Endothelial cell of hepatic sinusoid (primary cell): ENCODE measurements at regions not wholly inside any gene's neighbourhood (a gene's known extent, or its start where the extent isn't known, plus 50 kb on each side); places are given as distances from the start of the nearest gene placed in this dataset.
"Not testable (repeated sequence)": the region's sequence is repeated elsewhere in the genome, so short reads cannot be mapped to it uniquely, and the experiment has no call there.

Experiments
- in situ Hi-C: cut with HindIII; loops from 2 replicates; pipeline ENCODE4 v1.10.0; 2017; ENCODE audit warnings: low sequenced_read_pairs

DNA sequence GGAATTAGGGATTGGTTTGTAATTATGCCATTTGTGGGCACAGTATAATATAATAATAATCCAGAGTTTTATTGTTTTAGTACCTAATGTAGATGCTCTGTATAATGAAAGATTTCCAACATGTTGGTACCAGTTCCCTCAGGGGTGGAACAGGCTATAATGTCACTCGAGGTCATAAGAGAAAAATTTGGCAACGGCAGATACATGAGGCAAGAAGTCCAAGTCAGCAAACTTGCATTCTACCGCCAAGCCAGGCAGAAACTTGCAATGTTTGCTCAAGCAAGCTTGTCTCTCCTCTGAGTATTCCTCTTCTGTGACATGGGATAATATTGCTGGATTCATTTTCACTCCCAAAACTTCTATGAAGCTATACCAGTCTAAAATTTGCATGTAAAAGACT lies 520.0 kb upstream of the SALL3 start:
- in situ Hi-C loops, result no loop called here

DNA sequence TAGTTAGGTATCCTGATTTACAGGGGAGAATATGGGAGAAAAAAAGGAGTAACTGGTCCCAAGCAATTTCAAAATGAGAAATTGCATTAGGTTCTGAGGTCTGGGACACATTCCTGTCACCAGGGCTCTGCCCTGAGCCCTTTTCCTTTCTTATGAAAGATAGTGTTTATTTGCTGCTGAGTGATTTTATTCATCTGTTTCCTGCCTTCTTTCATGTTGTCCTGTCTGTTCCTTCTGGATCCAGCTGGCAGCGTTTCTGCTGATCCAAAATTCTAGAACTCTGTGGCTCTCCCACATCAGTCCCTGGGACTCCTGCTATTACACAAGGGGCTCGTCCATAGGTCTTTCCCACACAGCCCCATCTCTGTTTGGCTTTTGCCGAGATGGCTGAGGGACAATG lies 519.1 kb upstream of the SALL3 start:
- in situ Hi-C loops, result no loop called here

DNA sequence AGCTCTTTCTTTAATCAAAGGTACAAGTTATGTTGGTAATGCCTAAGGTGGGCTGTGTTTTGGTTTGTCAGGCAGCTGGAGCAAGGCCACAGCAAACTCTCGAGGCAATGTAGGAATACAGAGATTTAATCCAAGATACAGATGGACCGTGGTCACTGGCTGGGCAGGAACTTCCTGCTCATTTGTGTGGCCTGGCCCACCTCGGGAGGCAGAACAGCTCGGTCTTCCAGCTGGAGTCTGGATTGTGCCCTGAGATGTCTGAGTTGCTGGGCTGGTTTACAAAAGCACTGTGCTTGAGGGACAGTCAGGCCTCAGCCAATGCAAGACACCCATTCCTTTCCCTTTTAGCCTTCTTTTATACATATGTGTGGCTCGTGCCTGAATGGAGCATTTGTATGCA lies 506.1 kb upstream of the SALL3 start:
- in situ Hi-C loops, result no loop called here

- in situ Hi-C loops, result no loop called here
Measured at GRCh38 chr18:78477840-78478239, 501.8 kb upstream of the SALL3 start.

- in situ Hi-C loops, result no loop called here
Measured at GRCh38 chr18:78479443-78479842, 500.2 kb upstream of the SALL3 start.

GRCh38 chr18:78480262-78481054 lies 499.2 kb upstream of the SALL3 start:
- in situ Hi-C loops, result no loop called here

DNA sequence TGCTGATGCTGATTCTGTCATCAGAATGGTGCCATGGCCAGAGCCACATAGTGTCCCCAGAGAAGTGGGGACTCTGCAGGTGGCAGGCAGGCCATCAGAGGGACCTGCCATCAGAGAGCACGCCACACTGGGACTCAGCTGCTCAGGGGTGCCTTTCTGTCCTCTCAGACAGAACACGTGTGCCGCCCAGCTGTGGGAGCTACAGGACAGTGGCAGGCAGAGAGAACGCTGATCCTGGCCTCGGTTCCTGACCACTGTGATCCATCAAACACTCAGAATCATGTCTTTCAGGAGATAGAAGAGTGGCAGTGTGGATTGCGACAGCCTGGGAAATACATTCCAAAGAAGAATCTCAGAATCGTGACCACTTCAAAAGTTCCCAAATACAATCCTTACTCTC lies 497.2 kb upstream of the SALL3 start:
- in situ Hi-C loops, result no loop called here

- in situ Hi-C loops, result no loop called here
Measured at GRCh38 chr18:78487649-78488048, 492.0 kb upstream of the SALL3 start.

GRCh38 chr18:78492064-78492812 lies 487.4 kb upstream of the SALL3 start:
- in situ Hi-C loops, result no loop called here

- in situ Hi-C loops, result no loop called here
Measured at GRCh38 chr18:78492813-78493371, 486.7 kb upstream of the SALL3 start.

GRCh38 chr18:78493490-78493889 lies 486.1 kb upstream of the SALL3 start:
- in situ Hi-C loops, result not testable (repeated sequence)

DNA sequence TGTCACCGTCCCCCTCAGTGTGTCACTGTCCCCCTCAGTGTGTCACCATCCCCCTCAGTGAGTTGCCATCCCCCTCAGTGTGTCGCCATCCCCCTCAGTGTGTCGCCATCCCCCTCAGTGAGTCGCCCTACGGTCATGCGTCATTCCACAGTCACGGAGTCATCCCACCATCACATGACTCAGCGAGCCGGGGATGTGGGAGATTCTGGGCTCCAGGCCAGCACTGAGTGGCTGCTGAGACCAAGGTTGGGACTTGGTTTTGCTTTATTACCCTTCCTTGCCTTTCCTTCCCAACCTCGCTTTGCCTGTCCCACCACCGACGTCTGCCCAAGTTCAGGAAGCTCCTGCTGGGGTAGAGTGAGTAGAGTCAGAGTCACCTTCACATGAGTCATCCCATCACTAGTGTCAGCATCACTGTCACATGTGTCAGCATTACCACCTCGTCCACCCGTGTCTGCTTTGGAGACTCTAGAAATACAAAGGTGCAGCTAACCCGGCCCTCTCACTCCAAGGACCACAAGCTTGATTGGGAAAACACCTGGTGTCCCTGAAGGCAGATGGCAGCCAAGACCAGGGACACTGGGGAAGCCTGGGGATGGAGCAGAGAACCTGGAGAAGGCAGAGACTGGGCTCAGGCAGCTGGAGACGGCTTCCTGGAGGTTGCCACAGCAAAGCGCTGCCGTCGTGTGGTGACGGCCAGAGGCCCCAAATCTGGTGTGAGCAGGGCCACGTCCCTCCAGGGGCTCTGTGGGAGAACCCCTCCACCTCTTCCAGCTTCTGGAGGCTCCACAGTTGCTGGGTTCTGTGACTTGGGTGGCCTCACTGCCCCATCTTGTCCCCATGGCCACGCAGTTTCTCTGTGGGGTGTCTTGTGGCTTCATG lies 485.2 kb upstream of the SALL3 start:
- in situ Hi-C loops, result no loop called here

DNA sequence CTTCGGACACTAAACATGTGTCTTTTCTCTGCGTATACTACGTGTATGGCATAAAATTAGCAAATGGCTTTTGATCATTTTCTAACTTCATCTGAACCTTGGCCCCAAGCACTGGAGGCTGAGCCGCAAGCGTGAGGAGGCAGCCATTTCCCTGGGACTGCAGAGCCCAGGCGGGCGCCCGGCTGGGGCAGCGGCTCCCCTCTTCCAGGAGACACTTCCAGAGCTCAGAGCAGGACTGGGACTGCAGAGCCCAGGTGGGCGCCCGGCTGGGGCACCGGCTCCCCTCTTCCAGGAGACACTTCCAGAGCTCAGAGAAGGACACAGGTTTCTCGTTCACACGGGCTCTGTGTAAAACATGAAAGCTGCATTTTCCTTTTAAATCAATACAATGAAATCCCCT lies 484.1 kb upstream of the SALL3 start:
- in situ Hi-C loops, result no loop called here

DNA sequence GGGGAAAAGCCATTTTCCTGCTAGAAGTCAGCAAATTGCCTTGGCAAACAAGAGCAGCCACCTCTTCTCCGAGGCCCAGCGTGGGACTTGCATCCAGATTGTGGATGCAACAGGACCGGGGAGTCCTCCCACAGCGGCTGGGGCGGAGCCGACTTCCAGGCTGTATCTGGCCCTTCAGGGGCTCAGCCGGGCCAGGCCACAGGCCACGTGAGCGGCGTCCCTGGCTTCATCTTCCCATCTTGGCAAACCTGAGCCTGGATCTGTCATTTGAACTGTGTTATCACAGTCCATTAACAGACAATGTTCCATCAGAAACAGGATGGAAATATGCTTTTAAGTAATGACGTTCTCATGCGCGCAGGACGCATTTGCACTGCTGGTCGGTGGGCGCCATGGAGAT lies 483.5 kb upstream of the SALL3 start:
- in situ Hi-C loops, result no loop called here

DNA sequence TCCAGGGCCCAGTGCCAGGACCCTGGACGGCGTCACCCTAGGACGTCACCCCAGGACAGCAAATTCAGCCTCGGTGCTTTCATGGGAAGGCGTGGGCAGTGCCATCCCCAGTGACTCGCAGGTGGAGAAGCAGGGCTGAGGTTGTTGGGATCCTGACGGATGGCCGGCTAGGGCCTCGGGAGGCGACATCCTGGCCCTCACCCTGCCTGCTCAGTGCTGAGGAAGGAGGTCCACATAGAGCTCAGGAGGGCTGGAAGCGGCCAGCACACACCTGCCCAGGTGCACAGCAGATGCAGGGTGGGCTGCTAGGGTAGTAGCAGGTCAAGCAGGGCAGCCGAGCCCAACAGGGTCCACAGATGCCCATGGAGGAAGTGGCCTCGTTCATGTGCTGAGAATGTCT lies 482.0 kb upstream of the SALL3 start:
- in situ Hi-C loops, result no loop called here

GRCh38 chr18:78499586-78499985 lies 480.0 kb upstream of the SALL3 start:
- in situ Hi-C loops, result no loop called here

- in situ Hi-C loops, result no loop called here
Measured at GRCh38 chr18:78501251-78501650, 478.4 kb upstream of the SALL3 start.

DNA sequence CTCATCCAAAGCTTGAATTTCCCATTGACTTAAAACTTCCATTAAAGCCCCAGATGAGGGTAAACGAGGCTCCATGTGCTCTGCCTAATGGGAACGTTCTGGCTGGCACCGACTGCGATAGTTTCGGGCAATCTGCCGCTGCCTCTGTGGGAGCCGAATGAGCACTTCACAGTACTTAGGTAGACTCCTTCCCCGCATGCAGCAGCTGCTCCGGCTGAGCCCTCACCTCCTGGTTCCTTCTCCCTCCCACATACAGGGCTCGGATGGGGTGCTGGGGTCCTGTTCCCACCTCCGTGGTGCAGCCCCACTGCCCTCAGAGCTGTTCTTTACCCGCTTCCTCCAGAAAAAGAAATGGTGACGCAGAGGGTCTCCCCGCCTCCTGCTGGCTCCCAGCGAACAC lies 476.5 kb upstream of the SALL3 start:
- in situ Hi-C loops, result no loop called here

DNA sequence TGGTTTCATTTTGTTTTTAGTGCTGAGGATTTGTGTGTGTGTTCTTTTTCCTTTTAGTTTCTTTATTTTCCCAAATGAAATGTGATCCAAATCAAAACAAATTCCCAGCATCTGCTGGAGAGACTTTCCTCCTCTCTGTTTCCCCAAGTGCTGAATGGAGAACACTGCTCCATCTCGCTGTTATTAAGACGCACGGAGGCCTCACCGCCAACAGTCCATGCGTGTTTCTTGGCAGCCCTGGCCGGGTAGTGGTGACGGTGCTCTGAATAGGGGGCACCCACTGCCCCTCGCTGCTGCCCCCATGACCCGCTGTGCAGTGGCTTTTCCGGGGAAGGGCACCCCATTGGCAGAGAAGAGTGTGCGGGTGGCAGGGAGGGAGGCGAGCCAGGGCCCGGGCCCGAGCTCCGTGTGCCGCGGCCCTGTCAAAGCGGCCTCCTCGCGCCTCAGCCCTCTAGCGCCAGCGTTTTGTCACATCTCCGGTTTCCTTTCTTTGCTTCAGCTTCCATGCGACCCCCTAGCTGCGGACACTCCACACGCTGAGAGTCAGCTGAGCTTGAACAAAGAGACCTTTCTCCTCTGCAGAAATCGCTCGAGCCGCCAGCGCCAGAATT lies 473.7 kb upstream of the SALL3 start:
- in situ Hi-C loops, result no loop called here

DNA sequence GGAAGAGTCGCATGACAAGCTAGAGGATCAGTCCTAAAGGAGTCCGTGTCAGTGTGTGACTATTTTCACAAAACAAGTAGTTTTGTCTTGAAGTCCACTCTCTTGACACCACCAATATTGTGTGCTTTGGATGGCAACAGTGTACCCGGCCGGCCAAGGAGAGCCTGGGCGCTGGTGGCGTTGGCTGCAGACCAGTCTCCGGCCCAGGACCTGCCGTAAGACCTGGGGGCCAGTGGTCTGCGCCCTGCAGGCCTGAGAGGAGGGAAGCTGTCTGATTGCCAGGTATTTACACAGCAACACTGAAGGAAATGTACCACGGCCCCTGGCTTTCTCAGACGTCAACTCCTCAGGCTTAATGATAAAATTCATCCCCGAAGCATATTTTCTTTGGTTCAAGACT lies 472.4 kb upstream of the SALL3 start:
- in situ Hi-C loops, result no loop called here
